Astrocyte (in vitro differentiated cells and primary cell): ENCODE measurements at regions not wholly inside any gene's neighbourhood (a gene's known extent, or its start where the extent isn't known, plus 50 kb on each side); places are given as distances from the start of the nearest gene placed in this dataset.
"Not testable (repeated sequence)": the region's sequence is repeated elsewhere in the genome, so short reads cannot be mapped to it uniquely, and the experiment has no call there.

Experiments
- DNase-seq: peaks from one replicate; pipeline ENCODE4 v3.0.0-alpha.2; 2010; ENCODE audit warnings: low read depth
- FAIRE-seq: peaks from 2 replicates; lab custom pipeline; 2011; peaks lifted over from hg19 to GRCh38; lab: Jason Lieb, UNC
- H2AFZ ChIP-seq: 2 replicates; pipeline ENCODE4 v1.6.0; 2012; ENCODE audit warnings: low read depth, low read length, inconsistent platforms
- H3K27ac ChIP-seq: 2 replicates; pipeline ENCODE4 v1.5.1; 2011; ENCODE audit warnings: low read depth, low read length, inconsistent platforms
- H3K27me3 ChIP-seq: 2 replicates; pipeline ENCODE4 v1.6.0; 2011; ENCODE audit warnings: low read length, inconsistent platforms; ENCODE audit not compliant: insufficient read depth
- H3K36me3 ChIP-seq: 2 replicates; pipeline ENCODE4 v1.5.1; 2011; ENCODE audit warnings: low read length, inconsistent platforms; ENCODE audit not compliant: insufficient read depth
- H3K4me1 ChIP-seq: 2 replicates; pipeline ENCODE4 v1.5.1; 2011; ENCODE audit warnings: low read length, inconsistent platforms; ENCODE audit not compliant: insufficient read depth
- H3K4me2 ChIP-seq: 2 replicates; pipeline ENCODE4 v1.6.0; 2012; ENCODE audit warnings: low read length, inconsistent platforms
- H3K4me3 ChIP-seq: 2 replicates; pipeline ENCODE4 v1.5.1; 2011; ENCODE audit warnings: low read depth, mild to moderate bottlenecking, low read length, inconsistent platforms; ENCODE audit not compliant: insufficient read depth
- H3K79me2 ChIP-seq: 2 replicates; pipeline ENCODE4 v1.6.0; 2012; ENCODE audit warnings: mild to moderate bottlenecking, low read length, inconsistent platforms; ENCODE audit not compliant: insufficient read depth
- H3K9ac ChIP-seq: 2 replicates; pipeline ENCODE4 v1.6.0; 2012; ENCODE audit warnings: mild to moderate bottlenecking, low read length, inconsistent platforms
- H3K9me3 ChIP-seq: 2 replicates; pipeline ENCODE4 v1.5.1; 2012; ENCODE audit warnings: low read depth, mild to moderate bottlenecking, low read length, inconsistent platforms; ENCODE audit not compliant: insufficient read depth
- H4K20me1 ChIP-seq: 2 replicates; pipeline ENCODE4 v1.6.0; 2012; ENCODE audit warnings: low read length, inconsistent platforms; ENCODE audit not compliant: insufficient read depth
- H3K27ac Mint-ChIP-seq: one replicate; pipeline ENCODE4 v1.8.0; 2021; ENCODE audit warnings: mild to moderate bottlenecking, mixed read lengths; ENCODE audit not compliant: unreplicated experiment
- H3K27me3 Mint-ChIP-seq: one replicate; pipeline ENCODE4 v1.8.0; 2021; ENCODE audit warnings: low read depth, mixed read lengths; ENCODE audit not compliant: unreplicated experiment
- H3K36me3 Mint-ChIP-seq: one replicate; pipeline ENCODE4 v1.8.0; 2021; ENCODE audit warnings: low read depth, mixed read lengths; ENCODE audit not compliant: unreplicated experiment
- H3K4me1 Mint-ChIP-seq: one replicate; pipeline ENCODE4 v1.8.0; 2021; ENCODE audit warnings: low read depth, mixed read lengths; ENCODE audit not compliant: unreplicated experiment
- H3K4me3 Mint-ChIP-seq: one replicate; pipeline ENCODE4 v1.8.0; 2021; ENCODE audit warnings: mild to moderate bottlenecking, moderate library complexity, mixed read lengths; ENCODE audit not compliant: unreplicated experiment
- H3K9me3 Mint-ChIP-seq: one replicate; pipeline ENCODE4 v1.8.0; 2021; ENCODE audit warnings: mild to moderate bottlenecking, mixed read lengths; ENCODE audit not compliant: unreplicated experiment

- H3K9ac ChIP-seq, H3K4me1 ChIP-seq, DNase-seq, H3K4me3 Mint-ChIP-seq, H3K9me3 ChIP-seq, H4K20me1 ChIP-seq, H3K4me3 ChIP-seq, H3K27ac Mint-ChIP-seq, H3K36me3 ChIP-seq, H3K36me3 Mint-ChIP-seq, H2AFZ ChIP-seq, H3K4me1 Mint-ChIP-seq, H3K27me3 ChIP-seq, H3K27me3 Mint-ChIP-seq, H3K9me3 Mint-ChIP-seq, H3K79me2 ChIP-seq, H3K27ac ChIP-seq, H3K4me2 ChIP-seq, FAIRE-seq: not testable (repeated sequence)
These were observed 107.7 kb downstream of the PRR15 start for GRCh38 chr7:29671286-29671685.

- not testable (repeated sequence) for H3K36me3 ChIP-seq, H3K4me1 ChIP-seq, H3K4me2 ChIP-seq, H2AFZ ChIP-seq, H3K27ac ChIP-seq, H3K9me3 Mint-ChIP-seq, H3K27me3 ChIP-seq, H3K4me1 Mint-ChIP-seq, H3K9me3 ChIP-seq, H3K4me3 ChIP-seq, H3K27me3 Mint-ChIP-seq, FAIRE-seq, DNase-seq, H4K20me1 ChIP-seq, H3K27ac Mint-ChIP-seq, H3K4me3 Mint-ChIP-seq, H3K79me2 ChIP-seq, H3K9ac ChIP-seq, H3K36me3 Mint-ChIP-seq
These were observed 110.0 kb downstream of the PRR15 start for GRCh38 chr7:29673635-29674034.

DNA sequence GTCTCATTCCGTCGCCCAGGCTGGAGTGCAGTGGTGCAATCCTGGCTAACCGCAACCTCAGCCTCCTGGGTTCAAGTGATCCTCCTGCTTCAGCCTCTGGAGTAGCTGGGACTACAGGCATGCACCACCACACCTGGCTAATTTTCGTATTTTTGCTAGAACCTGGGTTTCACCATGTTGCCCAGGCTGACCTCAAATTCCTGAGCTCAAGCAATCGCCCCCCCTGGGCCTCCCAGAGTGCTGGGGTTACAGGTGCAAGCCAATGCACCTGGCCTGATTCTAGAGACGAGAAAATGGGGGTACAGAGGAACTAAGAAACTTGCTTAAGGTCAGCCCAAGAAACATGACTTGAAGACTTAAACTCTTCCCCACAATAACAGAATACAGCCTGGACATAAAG, 111.0 kb downstream of the PRR15 start:
- H3K4me1 Mint-ChIP-seq, DNase-seq, H3K27me3 ChIP-seq, H3K27ac ChIP-seq, H3K27me3 Mint-ChIP-seq, H3K4me2 ChIP-seq, H3K79me2 ChIP-seq, H3K9me3 ChIP-seq, H3K9ac ChIP-seq, FAIRE-seq, H3K27ac Mint-ChIP-seq, H2AFZ ChIP-seq, H3K36me3 ChIP-seq, H4K20me1 ChIP-seq, H3K4me3 Mint-ChIP-seq, H3K4me3 ChIP-seq, H3K4me1 ChIP-seq, H3K36me3 Mint-ChIP-seq, H3K9me3 Mint-ChIP-seq: not testable (repeated sequence)

- not testable (repeated sequence) for H3K4me3 Mint-ChIP-seq, H3K27me3 ChIP-seq, H3K27me3 Mint-ChIP-seq, H2AFZ ChIP-seq, H3K4me1 ChIP-seq, H3K27ac ChIP-seq, H3K9ac ChIP-seq, H3K79me2 ChIP-seq, H3K9me3 Mint-ChIP-seq, H3K9me3 ChIP-seq, H3K36me3 ChIP-seq, H3K4me2 ChIP-seq, DNase-seq, FAIRE-seq, H3K4me1 Mint-ChIP-seq, H3K27ac Mint-ChIP-seq, H3K36me3 Mint-ChIP-seq, H4K20me1 ChIP-seq, H3K4me3 ChIP-seq
These were observed 113.6 kb downstream of the PRR15 start for GRCh38 chr7:29677254-29677653.

DNA sequence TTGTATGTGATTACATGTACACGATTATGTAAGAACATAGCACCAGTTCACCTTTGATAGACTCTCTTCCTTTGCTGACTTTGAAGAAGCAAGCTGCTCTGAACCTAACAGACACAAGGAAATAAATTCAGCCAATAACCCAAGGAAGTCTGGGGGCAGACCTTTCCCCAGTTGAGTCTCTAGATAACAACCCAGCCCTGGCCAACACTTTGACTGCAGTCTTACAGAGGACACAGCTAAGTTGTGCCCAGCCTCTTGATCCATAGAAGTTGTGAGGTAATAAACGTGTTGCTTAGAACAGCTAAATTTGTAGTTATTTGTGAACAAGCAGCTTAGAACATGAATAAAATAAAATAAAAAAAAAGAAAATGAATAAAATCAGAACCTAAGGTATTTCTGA, 116.3 kb downstream of the PRR15 start:
- H3K4me3 Mint-ChIP-seq, H3K36me3 ChIP-seq: not testable (repeated sequence)

DNA sequence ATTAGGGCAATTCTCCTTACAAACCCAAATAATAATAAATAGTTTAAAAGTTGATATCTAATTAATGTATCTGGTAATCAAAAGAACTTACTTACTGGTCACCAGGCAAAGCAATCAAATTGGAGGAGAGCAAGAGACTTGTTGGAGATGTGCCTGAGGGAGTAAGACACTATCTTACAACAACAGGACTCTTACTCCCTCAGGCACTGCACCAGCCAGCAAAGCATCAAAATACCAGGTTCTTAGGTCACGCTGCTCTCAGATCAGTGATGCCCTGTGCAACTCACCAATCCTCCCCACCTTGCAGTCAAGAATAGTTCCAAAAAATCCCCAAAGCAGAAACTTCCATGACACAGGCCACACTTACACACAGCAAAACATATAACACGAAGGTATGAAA, 117.0 kb downstream of the PRR15 start:
- H3K27me3 ChIP-seq, H3K4me2 ChIP-seq, H3K27me3 Mint-ChIP-seq, H3K9me3 Mint-ChIP-seq, H3K4me1 ChIP-seq, H4K20me1 ChIP-seq, H3K27ac ChIP-seq, H3K4me3 Mint-ChIP-seq, FAIRE-seq, H3K9ac ChIP-seq, H3K79me2 ChIP-seq, H3K27ac Mint-ChIP-seq, H3K36me3 ChIP-seq, H3K36me3 Mint-ChIP-seq, H3K4me1 Mint-ChIP-seq, H3K4me3 ChIP-seq, H2AFZ ChIP-seq, DNase-seq, H3K9me3 ChIP-seq: not testable (repeated sequence)

More for the DNA sequence above, 116.3 kb downstream of the PRR15 start:
- H3K27ac Mint-ChIP-seq, H3K9me3 ChIP-seq, H3K4me2 ChIP-seq, H3K27me3 Mint-ChIP-seq, DNase-seq, H3K27ac ChIP-seq, H2AFZ ChIP-seq, H4K20me1 ChIP-seq, H3K36me3 Mint-ChIP-seq, H3K79me2 ChIP-seq, H3K9ac ChIP-seq, H3K4me3 ChIP-seq, H3K9me3 Mint-ChIP-seq, H3K27me3 ChIP-seq, H3K4me1 Mint-ChIP-seq, FAIRE-seq, H3K4me1 ChIP-seq: not testable (repeated sequence)
